Brain microvascular endothelial cell (primary cell): ENCODE measurements at regions not wholly inside any gene's neighbourhood (a gene's known extent, or its start where the extent isn't known, plus 50 kb on each side); places are given as distances from the start of the nearest gene placed in this dataset.

Source experiments
- DNase-seq: peaks from one replicate; pipeline ENCODE4 v3.0.0-alpha.2; 2020
- H3K27ac ChIP-seq: fragments of 250-450 bp; sonication (Bioruptor Pico); 2 replicates; pipeline ENCODE4 v1.5.1; 2020; ENCODE audit warnings: mild to moderate bottlenecking, moderate library complexity
- H3K27me3 ChIP-seq: fragments of 250-450 bp; sonication (Bioruptor Pico); replicated peaks from 2 replicates; pipeline ENCODE4 v1.5.1; 2020; ENCODE audit warnings: mild to moderate bottlenecking
- H3K36me3 ChIP-seq: fragments of 250-450 bp; sonication (Bioruptor Pico); replicated peaks from 2 replicates; pipeline ENCODE4 v1.5.1; 2020; ENCODE audit warnings: mild to moderate bottlenecking
- H3K4me3 ChIP-seq: 2 replicates; pipeline ENCODE4 v1.5.1; 2011; ENCODE audit warnings: low read depth, mild to moderate bottlenecking, control low read depth, low read length, moderate library complexity
- CTCF ChIP-seq: IDR thresholded peaks from 2 replicates; pipeline ENCODE4 v1.5.1; 2011; ENCODE audit warnings: low read depth, mild to moderate bottlenecking, moderate library complexity, low read length, control low read depth, inconsistent platforms; ENCODE audit errors: missing control alignments
- in situ Hi-C: cut with HindIII; loops from 2 replicates; pipeline ENCODE4 v1.10.0; 2017; ENCODE audit warnings: low sequenced_read_pairs, low pct_ligation_motif_present

GRCh38 chr1:34296059-34296458 is 119.4 kb downstream of the C1orf94 start:
- Histone ChIP-seq H3K4me3 (no peak overlapping the region), H3K27me3 (no peaks in the 10 kb centered on the region), H3K27ac (no peak overlapping the region), H3K36me3 (no peaks in the 10 kb centered on the region)
- no peak for DNase-seq
- in situ Hi-C loops: no loop called here
- TF ChIP-seq CTCF: no peak

GRCh38 chr1:34302798-34303197 is 126.1 kb downstream of the C1orf94 start:
- H3K27ac ChIP-seq: no peak overlapping the region
- TF ChIP-seq CTCF: no peak
- no peak for DNase-seq
- H3K36me3 ChIP-seq: no peaks in the 10 kb centered on the region
- H3K27me3 ChIP-seq: no peaks in the 10 kb centered on the region
- in situ Hi-C loops: no loop called here
- no peak overlapping the region for H3K4me3 ChIP-seq

- H3K36me3 ChIP-seq: no peaks in the 10 kb centered on the region
- TF ChIP-seq CTCF: no peak
- DNase-seq: no peak
- no peak overlapping the region for H3K4me3 ChIP-seq
- no peaks in the 10 kb centered on the region for H3K27me3 ChIP-seq
- in situ Hi-C loops: no loop called here
- H3K27ac ChIP-seq: no peak overlapping the region
Measured at GRCh38 chr1:34303218-34303617, 126.5 kb downstream of the C1orf94 start.

GRCh38 chr1:34306568-34306967 is 129.9 kb downstream of the C1orf94 start:
- Histone ChIP-seq H3K36me3 (no peaks in the 10 kb centered on the region), H3K4me3 (no peak overlapping the region), H3K27ac (no peak overlapping the region), H3K27me3 (no peaks in the 10 kb centered on the region)
- in situ Hi-C loops: no loop called here
- no peak for TF ChIP-seq CTCF
- DNase-seq: no peak

- TF ChIP-seq CTCF: no peak
- no peaks in the 10 kb centered on the region for H3K27me3 ChIP-seq
- no peak for DNase-seq
- in situ Hi-C loops: no loop called here
- H3K4me3 ChIP-seq: no peak overlapping the region
- H3K27ac ChIP-seq: no peak overlapping the region
- H3K36me3 ChIP-seq: no peaks in the 10 kb centered on the region
Measured at GRCh38 chr1:34312359-34312758, 135.7 kb downstream of the C1orf94 start.

- in situ Hi-C loops: no loop called here
- Histone ChIP-seq H3K27me3 (no peaks in the 10 kb centered on the region), H3K27ac (no peak overlapping the region), H3K36me3 (no peaks in the 10 kb centered on the region), H3K4me3 (no peak overlapping the region)
- DNase-seq: no peak
- TF ChIP-seq CTCF: no peak
Measured at GRCh38 chr1:34315974-34316373, 139.3 kb downstream of the C1orf94 start.
